ENCODE measurements at regions not wholly inside any gene's neighbourhood (a gene's known extent, or its start where the extent isn't known, plus 50 kb on each side); places are given as distances from the start of the nearest gene placed in this dataset.

DNA sequence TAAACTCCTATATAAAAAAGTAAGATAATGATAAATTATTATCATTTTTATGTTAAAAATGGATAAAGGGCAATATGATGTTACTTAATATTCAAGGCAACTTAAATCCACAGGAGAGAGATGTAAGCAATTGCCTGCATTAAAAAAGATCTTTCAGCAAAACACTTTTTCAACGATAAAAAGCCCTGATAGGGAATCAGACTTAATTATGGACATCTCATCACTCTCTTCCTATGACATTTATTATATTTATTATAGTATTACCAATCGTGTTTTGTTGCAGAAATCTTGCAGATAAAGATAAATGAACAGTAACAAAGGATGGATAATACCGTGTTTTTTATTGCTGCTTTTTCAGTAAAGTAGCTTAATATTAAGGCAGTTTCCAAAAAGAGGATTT, 178.5 kb downstream of the SH2D1A start:
- peak; percentile 82 for DNase-seq (ENCODE audit: low spot score)

DNA sequence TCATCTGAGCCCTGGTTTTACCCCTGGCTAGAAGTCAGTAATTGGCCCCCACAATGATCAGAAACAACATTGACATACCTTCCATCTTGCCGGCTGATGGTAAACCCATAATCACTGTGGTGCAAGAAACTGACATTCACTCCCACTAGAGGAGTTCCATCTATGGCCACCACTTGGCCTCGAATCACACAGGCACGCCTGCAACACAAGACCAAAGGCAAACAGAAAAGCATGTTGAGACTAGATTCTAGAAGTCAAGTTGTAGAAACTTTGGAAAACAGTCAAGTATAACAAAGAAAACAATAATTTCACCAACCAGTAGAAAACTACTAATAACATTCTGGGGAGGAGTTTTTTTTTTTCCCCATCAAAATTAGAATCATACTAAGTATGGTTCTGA, 183.4 kb downstream of the SH2D1A start:
- DNase-seq (ENCODE audit: low spot score): no peak

DNA sequence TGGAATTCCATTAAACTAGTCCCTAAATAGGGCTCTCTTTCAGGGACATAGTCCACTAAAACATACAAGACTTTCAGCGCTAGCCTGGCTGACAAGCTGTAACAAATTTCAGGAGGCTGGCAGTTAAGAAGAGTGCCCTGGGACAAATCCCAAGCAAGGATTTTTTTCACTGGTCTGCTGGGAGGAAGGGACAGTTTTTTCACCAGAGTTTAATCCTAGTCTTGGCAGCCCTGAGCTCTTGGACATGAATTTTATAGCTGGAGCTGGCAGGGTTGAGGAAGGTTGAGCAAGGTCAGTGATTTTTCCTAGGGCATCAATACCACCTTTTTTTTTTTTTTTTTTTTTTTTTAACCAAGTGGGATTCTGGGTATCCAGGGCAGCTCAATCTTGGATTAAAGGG, 184.4 kb downstream of the SH2D1A start:
- no peak for DNase-seq (ENCODE audit: low spot score)

DNA sequence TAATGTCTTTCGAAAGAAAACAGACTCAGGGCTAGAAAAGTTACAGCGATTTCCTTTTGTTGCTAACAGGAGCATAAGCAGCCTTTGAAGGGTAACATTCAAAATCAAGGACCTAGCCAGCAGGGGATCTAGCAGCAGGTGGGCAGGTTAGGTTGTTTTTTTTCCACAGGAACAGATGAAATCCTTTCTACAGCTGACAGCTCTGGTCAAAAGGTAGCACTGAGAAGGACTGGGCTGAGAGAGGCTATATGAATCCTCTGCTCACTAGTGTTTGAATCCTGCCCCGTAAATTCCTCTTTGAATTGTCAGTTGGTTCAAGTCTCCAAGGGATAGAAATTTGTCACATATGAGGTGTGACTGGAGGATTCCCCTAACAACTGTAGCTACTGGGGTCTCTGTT, 188.2 kb downstream of the SH2D1A start:
- no peak for DNase-seq (ENCODE audit: low spot score)

DNA sequence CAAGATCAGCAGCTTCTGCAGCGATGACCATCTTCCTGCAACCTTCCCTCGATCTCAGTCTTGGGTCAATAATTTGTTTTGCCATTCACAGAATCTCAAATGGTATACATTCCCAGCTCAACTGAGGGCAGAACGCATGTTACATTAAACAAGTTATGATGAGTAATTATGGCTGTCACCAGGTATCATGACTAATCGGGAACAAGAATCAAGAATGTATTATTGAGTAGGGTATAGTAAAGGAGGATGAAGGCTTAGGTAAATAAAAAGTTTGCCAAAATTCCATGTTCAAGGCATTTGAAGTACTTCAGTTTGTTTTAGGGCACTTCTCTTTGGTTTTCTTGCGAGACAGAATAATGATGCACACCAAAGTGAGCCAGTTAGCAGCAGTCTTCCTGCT, 194.1 kb downstream of the SH2D1A start:
- no peak for DNase-seq (ENCODE audit: low spot score)

DNA sequence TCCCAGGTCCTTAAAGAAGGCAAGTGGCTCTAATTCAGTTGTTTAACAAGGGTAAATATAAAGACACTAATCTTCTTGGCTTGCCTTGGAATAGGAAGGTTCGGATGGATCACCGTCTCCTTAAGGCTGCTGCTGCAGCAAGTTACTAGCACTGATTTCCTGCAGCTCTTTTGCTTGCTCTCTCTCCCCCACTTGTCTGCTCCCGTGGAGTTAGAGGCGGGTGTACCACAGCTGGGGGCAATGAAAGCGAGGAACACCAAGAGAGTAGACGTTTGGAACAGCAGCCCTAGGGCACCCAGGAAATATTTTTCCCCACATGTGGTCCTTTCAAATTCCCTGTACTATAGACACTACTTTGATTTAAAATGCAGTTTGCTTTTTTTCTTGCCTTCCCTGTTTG, 202.2 kb downstream of the SH2D1A start:
- no peak for DNase-seq (ENCODE audit: low spot score)

DNA sequence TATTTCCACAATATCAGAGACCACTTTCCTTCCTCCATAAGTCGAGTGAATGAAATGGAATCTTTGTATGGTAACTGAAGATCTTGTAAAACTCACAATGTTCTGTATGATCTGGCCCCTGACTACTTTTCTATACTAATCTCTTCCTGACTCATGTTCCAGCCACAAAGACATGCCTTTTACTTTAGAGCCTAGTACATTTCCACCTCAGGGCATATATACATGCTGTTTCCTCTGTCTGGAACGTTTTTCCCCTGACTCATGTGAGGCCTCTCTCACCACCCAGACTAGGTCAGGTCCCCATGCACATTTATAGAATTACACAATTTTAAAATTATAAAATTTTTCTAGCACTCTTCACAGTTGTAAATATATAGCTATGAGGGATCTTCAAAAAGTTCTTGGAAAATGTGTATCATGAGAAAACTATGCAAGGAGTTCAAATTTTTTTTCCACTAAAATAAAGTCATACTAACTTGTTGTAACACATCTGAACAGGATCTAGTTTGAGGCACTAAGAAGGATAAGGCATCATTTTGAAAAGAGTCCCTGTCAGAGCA, 208.8 kb downstream of the SH2D1A start:
- DNase-seq (ENCODE audit: low spot score): no peak

DNA sequence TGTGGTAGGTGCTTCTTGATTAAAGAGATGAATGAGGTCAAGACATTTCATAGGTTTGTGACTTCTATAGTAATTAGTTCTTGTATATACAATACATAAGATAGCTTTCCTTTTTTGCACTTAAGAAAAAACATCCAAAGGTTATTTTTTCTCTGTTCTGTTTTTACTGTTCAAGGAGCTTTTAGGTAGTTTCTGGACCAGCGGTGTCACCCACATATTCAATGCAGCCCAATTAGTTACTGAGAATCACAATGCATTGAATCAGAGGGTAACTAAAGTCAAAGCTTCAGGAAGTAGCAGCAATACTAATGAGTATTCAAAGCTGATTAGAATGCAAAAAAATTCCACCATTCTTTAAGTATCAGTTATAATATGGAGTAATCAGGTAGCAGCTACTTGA, 211.6 kb downstream of the SH2D1A start:
- no peak for DNase-seq (ENCODE audit: low spot score)

DNA sequence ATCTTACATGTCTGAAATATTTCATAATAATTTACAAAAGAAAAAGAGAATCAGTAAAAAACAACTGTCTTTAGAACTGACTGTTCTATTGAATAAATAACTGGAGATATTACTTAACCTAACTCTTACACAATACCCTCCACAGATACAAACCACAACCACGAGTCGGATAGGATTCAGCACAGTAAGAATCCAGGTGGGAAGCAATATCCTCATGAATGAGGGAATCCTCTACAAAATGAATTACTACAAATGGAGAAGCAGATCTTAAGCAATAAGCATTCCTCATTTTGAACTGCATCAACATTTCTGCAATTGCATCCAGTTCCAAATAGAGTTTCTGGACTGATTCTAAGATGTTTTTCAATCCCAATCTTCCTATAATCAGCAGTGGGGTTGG, 227.1 kb downstream of the SH2D1A start:
- no peak for DNase-seq (ENCODE audit: low spot score)

DNA sequence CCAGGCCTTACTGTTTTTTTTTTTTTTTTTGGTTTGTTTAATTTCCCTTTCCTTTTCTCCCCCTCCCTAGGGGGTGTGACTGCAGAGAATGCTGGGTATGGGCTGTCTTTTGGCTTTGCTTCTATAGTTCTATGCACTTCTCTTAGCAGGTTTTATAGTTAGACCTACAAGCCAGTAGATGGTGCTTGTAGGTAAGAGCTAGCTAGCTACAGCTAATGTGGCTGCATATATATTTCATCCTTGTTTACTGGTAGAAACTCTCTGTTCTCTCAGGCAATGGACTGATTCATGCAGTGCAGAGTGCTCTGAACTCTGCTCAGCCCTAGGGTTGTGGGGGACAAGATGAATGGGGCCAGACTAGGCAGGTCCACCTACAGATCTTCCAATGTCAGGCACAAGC, 246.4 kb downstream of the SH2D1A start:
- no peak for DNase-seq (ENCODE audit: low spot score)

DNA sequence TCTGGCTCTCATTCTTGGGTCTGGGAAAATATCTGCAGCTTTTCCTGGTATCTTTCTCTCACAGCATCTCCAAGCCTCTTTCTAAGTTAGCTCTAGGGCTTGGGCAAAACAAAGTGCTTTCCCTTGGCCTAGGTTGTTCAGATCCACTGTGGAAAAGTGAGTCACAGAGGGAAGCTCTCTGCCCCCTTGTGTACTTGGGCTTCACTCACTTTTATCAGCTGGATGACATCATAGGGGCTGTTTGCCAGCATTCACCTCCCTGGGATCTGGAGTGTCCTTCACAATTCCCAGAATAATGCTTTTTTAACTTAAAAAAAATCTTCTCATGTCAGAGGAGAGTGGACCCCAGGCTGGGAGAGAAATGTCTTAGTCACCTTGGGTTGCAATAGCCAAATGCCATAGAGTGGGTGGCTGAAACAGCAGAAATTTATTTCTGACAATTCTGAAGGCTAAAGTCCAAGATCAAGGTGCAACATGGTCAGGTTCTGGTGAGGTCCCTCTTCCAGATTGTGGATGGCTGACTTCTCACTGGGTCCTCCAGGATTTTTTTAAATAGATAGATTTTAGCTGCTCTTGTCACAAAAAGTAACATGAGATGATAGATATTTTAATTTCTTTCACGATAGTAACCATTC, 247.8 kb downstream of the SH2D1A start:
- DNase-seq (ENCODE audit: low spot score): no peak

DNA sequence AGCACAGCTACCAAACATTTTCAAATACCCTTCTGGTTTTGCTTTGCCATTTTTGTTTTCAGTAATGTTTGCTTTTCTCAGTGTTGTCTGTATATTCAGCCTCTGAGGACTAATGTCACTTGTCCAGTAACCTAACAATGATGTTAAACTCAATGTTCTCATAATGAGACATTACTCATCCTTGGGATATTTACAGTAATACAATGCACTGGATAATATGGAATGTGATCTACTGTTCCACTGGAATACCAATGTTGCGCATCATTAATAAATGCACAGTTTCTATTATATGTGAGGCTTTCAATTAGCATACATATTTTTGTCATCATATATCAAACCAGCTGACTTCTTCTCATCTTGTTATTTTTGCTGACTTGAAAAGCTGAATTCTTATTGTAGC, 259.1 kb downstream of the SH2D1A start:
- no peak for DNase-seq (ENCODE audit: low spot score)

DNA sequence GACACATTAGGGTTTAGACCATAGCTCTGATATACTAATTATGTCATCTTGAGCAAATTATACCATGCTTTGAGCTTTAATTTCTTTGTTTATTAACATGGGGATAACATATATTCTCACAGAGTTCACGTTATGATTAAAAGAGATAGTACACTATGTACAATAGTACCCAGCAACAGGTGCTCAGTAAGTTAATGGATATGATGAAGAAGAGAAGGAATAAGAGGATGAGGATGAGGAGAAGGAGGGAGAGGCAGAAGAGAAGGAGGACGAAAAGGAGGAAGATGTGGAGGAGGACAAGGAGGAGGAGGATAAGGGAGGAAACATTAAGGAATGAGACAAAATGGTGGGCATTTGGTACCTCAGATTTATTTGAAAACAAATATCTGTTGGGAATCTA, 260.4 kb downstream of the SH2D1A start:
- no peak for DNase-seq (ENCODE audit: low spot score)

DNA sequence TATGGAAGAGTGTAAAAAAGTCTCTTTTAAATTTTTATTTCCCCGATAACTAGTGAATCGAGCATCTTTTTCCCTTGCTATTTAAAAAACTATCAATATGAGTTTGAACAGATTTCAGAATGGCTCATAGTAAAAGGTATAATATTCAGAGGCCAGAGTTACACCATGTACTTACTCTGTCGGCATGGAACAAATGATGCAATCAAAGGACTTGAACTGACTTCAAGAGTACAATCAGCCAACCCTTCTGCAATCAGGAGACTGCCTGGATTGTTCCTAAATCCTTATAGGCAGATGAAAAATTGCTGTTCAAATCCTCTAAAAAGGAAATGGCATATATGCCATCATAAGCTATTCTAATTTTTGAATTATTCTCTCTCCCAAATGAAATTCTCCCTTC, 273.3 kb downstream of the SH2D1A start:
- no peak for DNase-seq (ENCODE audit: low spot score)

DNA sequence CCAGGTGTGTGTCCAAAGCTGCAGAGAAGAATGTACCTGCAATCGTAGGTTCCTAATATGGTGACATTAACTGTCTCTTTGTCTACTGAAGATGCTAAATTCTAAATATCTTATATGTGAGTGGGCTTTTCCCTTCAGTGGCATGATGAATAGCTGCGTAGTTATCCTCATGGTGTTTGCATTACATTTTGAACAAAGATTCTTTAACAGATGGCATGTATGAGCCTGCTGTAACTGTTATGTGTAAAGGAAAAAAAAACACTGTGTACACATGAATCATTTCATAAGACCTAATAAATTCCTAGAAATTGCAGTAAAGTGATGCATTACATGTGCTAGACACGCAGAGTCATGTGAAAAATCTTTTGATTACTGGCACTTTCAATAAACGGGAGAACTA, 288.0 kb downstream of the SH2D1A start:
- no peak for DNase-seq (ENCODE audit: low spot score)

DNA sequence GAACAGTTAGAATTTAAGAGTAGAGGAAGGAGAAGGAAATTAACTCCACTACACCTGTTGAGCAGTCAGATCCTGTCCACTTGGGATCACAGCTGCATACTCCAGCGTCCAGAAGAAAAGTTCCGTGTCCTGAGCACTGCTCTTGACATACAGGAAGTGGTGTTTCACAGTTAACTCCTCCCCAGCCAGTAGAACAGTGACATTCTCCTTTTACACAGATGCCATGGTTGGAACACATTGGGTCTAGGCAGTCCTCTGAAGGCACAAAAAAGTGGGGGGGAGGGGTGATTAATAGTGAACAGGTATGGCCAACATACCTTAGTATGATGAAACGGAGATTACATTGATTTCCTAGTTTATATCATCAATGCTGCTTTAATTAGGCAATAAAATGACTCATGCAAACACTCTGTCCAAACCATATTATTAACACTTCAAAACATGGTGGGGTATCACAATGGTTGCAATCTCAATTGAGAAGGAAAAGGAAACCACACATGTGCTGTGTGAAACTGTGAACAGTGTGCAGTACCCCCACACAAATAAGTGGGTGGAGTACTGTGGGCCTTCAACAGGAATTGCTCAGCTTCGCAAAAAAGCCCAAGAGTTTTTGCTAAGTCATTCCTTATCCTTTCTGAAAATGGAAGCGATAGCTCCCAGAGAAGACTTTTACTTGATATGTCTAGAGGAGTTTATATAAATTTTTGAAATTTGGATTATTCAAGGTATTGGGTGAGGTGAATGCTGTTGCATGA, 295.6 kb downstream of the SH2D1A start:
- no peak for DNase-seq (ENCODE audit: low spot score)

DNA sequence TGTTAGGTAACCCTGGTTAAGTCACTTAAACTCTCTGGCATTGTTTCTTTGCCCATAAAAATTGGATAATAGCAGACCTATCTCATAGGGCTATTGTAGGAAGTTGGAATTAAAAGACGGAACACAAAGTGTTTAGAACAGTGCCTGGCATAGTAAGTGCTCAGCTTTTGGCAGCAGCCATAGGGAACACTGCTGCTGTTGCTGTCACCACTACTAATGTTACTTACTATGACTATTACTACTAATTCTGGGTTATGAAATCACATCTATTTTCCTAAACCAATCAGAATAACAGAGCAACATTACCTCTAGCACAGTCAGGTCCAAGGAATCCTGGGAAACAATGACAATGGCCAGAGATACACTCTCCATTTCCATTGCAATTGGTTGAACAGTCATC, 300.0 kb downstream of the SH2D1A start:
- DNase-seq (ENCODE audit: low spot score): no peak

DNA sequence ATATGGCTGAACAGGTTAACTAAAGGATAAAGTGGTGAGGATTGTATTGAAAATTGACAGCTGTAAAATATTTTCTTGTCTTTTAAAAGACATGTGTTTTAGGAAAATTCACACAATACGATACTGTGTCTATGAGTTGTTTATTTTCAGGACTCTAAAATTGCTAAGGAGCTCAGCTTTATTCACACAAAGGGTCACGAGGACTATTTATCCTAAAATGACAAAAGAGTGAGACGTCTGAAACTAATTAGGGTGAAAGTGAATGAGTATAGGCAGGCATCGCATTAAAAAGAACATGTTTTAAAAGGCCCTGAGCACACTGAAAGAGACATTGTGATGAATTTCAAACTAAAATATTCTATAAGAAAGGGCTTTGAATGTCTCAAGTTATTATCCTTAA, 304.7 kb downstream of the SH2D1A start:
- DNase-seq (ENCODE audit: low spot score): no peak

DNA sequence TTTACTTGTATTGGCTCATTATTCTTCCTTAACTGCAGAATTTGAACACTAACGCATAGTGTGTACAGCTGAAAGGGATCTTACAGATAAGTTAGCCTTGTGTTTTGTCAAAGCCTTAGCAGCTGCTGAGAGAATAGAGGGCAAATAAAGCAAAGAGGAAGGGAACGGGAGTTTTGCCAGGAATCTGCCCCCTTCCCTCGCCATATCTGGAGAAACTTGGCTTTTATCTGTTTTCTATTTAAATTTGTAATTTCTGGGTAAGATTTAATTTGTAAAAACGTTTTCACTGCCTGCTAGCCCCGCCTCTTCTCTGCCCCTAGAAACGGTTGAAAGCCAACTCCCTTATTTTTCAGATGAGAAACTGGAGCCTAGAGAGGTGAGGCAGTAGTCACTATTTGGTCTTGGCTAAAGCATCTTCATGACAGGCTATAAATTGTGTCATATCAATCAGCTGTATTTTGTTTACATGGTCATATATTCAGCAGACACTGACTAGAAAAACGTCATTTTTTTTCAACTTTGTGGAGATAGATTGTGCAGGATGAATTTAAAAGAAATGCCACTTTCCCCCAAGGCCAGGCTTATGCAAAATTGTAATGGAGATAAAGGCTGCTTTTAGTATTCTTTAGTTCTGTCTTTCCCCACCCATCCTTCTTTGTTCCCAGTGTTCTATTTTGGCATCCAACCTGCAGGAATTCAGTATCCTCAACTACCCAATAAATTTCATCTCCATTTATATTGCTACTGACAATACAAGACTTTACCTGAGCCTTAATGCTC, 319.4 kb downstream of the SH2D1A start:
- no peak for DNase-seq (ENCODE audit: low spot score)

DNA sequence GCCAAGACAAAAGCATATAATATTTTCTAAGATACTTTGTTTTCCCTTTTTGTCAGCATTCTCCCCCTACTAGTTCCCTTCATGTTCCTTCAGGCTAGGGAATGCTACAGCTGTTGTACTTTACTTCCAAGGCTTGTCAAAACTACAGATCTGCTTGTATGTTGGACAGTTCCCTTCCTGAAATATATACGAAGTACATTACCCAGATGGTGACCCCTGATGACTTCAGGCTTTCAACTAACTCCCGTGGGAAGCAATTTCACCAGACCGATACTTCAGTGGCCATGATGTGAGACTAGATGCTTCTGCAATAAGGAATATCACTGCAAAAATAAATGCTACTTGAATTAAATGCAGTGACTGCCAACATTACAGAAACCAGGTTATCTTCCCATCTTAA, 332.8 kb downstream of the SH2D1A start:
- DNase-seq (ENCODE audit: low spot score): peak; percentile 96

DNA sequence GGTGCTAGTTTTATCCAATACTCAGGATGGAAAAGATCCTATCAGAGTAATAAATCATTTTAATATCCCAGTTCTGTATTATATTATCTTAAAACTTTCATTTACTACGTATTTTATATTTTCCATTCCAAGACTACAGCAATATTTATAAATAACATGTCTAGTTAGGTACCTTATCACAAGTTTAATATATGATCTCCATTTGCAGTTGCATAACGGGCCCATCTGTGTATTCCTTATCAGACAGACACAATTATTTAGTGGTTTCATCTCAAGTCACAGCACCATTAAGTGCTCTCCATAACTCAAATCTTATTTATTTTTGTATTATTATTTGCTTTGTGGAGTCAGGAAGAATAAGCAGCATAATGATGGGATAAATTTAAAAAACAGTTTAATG, 333.9 kb downstream of the SH2D1A start:
- DNase-seq (ENCODE audit: low spot score): peak; percentile 61

DNA sequence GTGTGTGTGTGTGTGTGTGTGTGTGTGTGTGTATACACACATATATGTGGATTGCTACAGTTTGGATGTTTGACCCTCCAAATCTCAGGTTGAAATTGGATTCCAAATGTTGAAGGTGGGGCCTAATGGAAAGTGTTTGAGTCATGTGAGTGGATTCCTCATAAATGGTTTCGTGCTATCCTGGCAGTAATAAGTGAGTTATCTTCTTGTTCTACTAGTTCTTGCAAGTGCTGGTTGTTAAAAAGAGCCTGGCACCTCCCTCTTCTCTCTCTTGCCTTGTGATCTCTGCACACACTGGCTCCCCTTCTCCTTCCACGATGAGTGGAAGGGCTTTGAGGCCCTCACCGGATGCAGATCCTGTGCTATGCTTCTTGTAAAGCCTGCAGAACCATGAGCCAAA, 344.1 kb downstream of the SH2D1A start:
- DNase-seq (ENCODE audit: low spot score): no peak

DNA sequence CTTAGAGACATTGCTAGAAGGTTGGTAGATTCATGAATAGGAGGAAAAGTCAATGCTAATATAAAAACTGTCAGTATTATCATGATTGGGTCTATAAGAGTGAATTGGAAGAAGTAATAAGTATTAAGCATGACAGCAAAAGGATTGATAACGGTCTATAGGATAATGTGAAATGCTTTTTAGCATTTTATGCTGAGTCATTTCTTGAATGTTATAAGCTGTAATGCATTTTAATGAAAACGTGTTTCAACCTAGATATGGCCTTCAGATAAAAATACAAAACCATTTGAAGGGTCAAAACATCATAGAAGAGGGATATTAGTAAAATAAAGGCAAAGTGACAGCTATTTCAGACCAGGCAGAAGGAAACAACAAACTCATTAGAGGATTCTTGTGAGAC, 353.5 kb downstream of the SH2D1A start:
- no peak for DNase-seq (ENCODE audit: low spot score)
